Neural cell (in vitro differentiated cells): ENCODE measurements at regions not wholly inside any gene's neighbourhood (a gene's known extent, or its start where the extent isn't known, plus 50 kb on each side); places are given as distances from the start of the nearest gene placed in this dataset.

Source experiments
- H2AFZ ChIP-seq: fragments of 200-600, 300-800 bp; sonication (generic), shearing (Covaris generic); 2 replicates; pipeline ENCODE4 v1.6.0; 2014; ENCODE audit warnings: low read depth, mild to moderate bottlenecking, antibody characterized with exemption, low read length, moderate library complexity
- H3F3A ChIP-seq: fragments of 200-600 bp; shearing (Covaris generic); 2 replicates; pipeline ENCODE4 v1.6.1; 2016; ENCODE audit warnings: mild to moderate bottlenecking, moderate library complexity, mixed read lengths, antibody characterized with exemption, low read length; ENCODE audit not compliant: insufficient read depth, poor library complexity, severe bottlenecking
- H3K27ac ChIP-seq: fragments of 200-600, 300-800 bp; sonication (generic), shearing (Covaris generic); 2 replicates; pipeline ENCODE4 v1.5.1; 2014; ENCODE audit warnings: mild to moderate bottlenecking, low read length, moderate library complexity
- H3K27me3 ChIP-seq: fragments of 300-800, 200-600 bp; sonication (generic), shearing (Covaris generic); 2 replicates; pipeline ENCODE4 v1.6.0; 2014; ENCODE audit warnings: mild to moderate bottlenecking, low read depth, low read length, moderate library complexity; ENCODE audit not compliant: insufficient read depth
- H3K36me3 ChIP-seq: fragments of 300-800, 200-600 bp; sonication (generic), shearing (Covaris generic); 2 replicates; pipeline ENCODE4 v1.5.1; 2014; ENCODE audit warnings: mild to moderate bottlenecking, antibody characterized with exemption, low read length, moderate library complexity; ENCODE audit not compliant: insufficient read depth
- H3K4me2 ChIP-seq: fragments of 300-800, 200-600 bp; sonication (generic), shearing (Covaris generic); 2 replicates; pipeline ENCODE4 v1.6.0; 2014; ENCODE audit warnings: mild to moderate bottlenecking, low read length
- H3K4me3 ChIP-seq: fragments of 300-800, 200-600 bp; sonication (generic), shearing (Covaris generic); 2 replicates; pipeline ENCODE4 v1.5.1; 2014; ENCODE audit warnings: mild to moderate bottlenecking, low read length, moderate library complexity
- H3K79me2 ChIP-seq: fragments of 200-600 bp; shearing (Covaris generic); replicated peaks from 2 replicates; pipeline ENCODE4 v1.6.0; 2014; ENCODE audit warnings: mild to moderate bottlenecking, low read length, moderate library complexity; ENCODE audit not compliant: insufficient read depth
- H3K9ac ChIP-seq: fragments of 300-800, 200-600 bp; sonication (generic), shearing (Covaris generic); 2 replicates; pipeline ENCODE4 v1.6.1; 2016; ENCODE audit warnings: mild to moderate bottlenecking, low read length, mixed read lengths
- H3K9me2 ChIP-seq: fragments of 200-600 bp; shearing (Covaris generic); 2 replicates; pipeline ENCODE4 v1.6.1; 2016; ENCODE audit warnings: mild to moderate bottlenecking, low read length, mixed read lengths; ENCODE audit not compliant: insufficient read depth
- H3K9me3 ChIP-seq: fragments of 200-600, 300-800 bp; sonication (generic), shearing (Covaris generic); 2 replicates; pipeline ENCODE4 v1.6.1; 2016; ENCODE audit warnings: mild to moderate bottlenecking, mixed run types, low read length, moderate library complexity, mixed read lengths
- H4K20me1 ChIP-seq: fragments of 200-600 bp; shearing (Covaris generic); 2 replicates; pipeline ENCODE4 v1.6.1; 2016; ENCODE audit warnings: mild to moderate bottlenecking, mixed run types; ENCODE audit not compliant: insufficient read depth
- EP300 ChIP-seq: fragments of 450-650 bp; conservative IDR thresholded peaks from 2 replicates; pipeline ENCODE4 v1.6.1; 2014; ENCODE audit warnings: antibody characterized with exemption, mild to moderate bottlenecking, moderate library complexity; ENCODE audit not compliant: poor library complexity, severe bottlenecking
- EZH2 ChIP-seq: fragments of 200-600, 300-800 bp; shearing (Covaris generic), sonication (generic); IDR thresholded peaks from 2 replicates; pipeline ENCODE4 v1.6.1; 2014; ENCODE audit warnings: antibody characterized with exemption, low read length, borderline replicate concordance, mild to moderate bottlenecking; ENCODE audit not compliant: insufficient read depth, poor library complexity, severe bottlenecking
- MXI1 ChIP-seq: fragments of 450-650 bp; conservative IDR thresholded peaks from 2 replicates; pipeline ENCODE4 v1.6.1; 2014; ENCODE audit warnings: antibody characterized with exemption, mild to moderate bottlenecking; ENCODE audit not compliant: poor library complexity, severe bottlenecking
- POLR2AphosphoS5 ChIP-seq: IDR thresholded peaks from 2 replicates; pipeline ENCODE4 v1.6.1; 2012
- RAD21 ChIP-seq: fragments of 450-650 bp; conservative IDR thresholded peaks from 2 replicates; pipeline ENCODE4 v1.6.1; 2014; ENCODE audit warnings: antibody characterized with exemption, mild to moderate bottlenecking, moderate library complexity
- SMC3 ChIP-seq: fragments of 450-650 bp; conservative IDR thresholded peaks from 2 replicates; pipeline ENCODE4 v1.6.1; 2014; ENCODE audit warnings: antibody characterized with exemption, mild to moderate bottlenecking, moderate library complexity; ENCODE audit not compliant: poor library complexity
- TAF1 ChIP-seq: IDR thresholded peaks from 2 replicates; pipeline ENCODE4 v1.6.1; 2012; ENCODE audit warnings: low read depth
- TF ChIP-seq, protein P1 (sequence below): fragments of 450-650 bp; IDR thresholded peaks from 2 replicates; pipeline ENCODE4 v1.5.1; 2014; ENCODE audit warnings: antibody characterized with exemption, mild to moderate bottlenecking, moderate library complexity; ENCODE audit not compliant: poor library complexity, severe bottlenecking
- TF ChIP-seq, protein P2 (sequence below): IDR thresholded peaks from 2 replicates; pipeline ENCODE4 v1.6.1; 2012; ENCODE audit warnings: borderline replicate concordance

DNA sequence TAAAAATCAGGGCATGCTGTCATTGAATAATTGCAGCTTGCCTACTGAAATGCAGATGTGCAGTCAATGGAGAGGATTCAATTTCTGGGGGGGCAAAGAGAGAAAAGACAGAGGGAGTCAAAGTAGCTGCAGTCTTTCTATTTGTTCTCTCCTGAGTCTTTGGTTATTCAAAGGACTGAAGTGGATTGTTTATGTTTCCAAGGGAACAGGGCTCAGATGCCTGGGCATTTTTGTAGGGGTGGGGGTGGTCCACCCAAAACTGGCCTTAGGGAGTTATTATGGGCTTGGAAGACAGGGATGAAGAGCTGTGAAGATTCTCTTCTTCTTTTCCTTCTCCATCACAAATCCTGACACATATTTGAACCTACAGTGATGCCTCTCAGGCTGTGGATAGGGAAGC lies 408.8 kb upstream of the DAB1 start:
- Histone ChIP-seq H3K36me3 (no peaks in the 10 kb centered on the region), H3K27me3 (no peaks in the 10 kb centered on the region), H4K20me1 (no peaks in the 10 kb centered on the region), H2AFZ (no peak overlapping the region), H3K9ac (no peak overlapping the region), H3K79me2 (no peaks in the 10 kb centered on the region), H3F3A (no peaks in the 10 kb centered on the region), H3K9me2 (no peaks in the 10 kb centered on the region), H3K4me2 (no peak overlapping the region), H3K27ac (no peak overlapping the region), H3K9me3 (no peaks in the 10 kb centered on the region), H3K4me3 (no peak overlapping the region)
- TF ChIP-seq POLR2AphosphoS5 (no peak), EP300 (no peak), RAD21 (no peak), MXI1 (no peak), SMC3 (no peak), TAF1 (no peak), EZH2 (no peak)
- TF ChIP-seq, protein P1, sequence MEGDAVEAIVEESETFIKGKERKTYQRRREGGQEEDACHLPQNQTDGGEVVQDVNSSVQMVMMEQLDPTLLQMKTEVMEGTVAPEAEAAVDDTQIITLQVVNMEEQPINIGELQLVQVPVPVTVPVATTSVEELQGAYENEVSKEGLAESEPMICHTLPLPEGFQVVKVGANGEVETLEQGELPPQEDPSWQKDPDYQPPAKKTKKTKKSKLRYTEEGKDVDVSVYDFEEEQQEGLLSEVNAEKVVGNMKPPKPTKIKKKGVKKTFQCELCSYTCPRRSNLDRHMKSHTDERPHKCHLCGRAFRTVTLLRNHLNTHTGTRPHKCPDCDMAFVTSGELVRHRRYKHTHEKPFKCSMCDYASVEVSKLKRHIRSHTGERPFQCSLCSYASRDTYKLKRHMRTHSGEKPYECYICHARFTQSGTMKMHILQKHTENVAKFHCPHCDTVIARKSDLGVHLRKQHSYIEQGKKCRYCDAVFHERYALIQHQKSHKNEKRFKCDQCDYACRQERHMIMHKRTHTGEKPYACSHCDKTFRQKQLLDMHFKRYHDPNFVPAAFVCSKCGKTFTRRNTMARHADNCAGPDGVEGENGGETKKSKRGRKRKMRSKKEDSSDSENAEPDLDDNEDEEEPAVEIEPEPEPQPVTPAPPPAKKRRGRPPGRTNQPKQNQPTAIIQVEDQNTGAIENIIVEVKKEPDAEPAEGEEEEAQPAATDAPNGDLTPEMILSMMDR: no peak
- TF ChIP-seq, protein P2, sequence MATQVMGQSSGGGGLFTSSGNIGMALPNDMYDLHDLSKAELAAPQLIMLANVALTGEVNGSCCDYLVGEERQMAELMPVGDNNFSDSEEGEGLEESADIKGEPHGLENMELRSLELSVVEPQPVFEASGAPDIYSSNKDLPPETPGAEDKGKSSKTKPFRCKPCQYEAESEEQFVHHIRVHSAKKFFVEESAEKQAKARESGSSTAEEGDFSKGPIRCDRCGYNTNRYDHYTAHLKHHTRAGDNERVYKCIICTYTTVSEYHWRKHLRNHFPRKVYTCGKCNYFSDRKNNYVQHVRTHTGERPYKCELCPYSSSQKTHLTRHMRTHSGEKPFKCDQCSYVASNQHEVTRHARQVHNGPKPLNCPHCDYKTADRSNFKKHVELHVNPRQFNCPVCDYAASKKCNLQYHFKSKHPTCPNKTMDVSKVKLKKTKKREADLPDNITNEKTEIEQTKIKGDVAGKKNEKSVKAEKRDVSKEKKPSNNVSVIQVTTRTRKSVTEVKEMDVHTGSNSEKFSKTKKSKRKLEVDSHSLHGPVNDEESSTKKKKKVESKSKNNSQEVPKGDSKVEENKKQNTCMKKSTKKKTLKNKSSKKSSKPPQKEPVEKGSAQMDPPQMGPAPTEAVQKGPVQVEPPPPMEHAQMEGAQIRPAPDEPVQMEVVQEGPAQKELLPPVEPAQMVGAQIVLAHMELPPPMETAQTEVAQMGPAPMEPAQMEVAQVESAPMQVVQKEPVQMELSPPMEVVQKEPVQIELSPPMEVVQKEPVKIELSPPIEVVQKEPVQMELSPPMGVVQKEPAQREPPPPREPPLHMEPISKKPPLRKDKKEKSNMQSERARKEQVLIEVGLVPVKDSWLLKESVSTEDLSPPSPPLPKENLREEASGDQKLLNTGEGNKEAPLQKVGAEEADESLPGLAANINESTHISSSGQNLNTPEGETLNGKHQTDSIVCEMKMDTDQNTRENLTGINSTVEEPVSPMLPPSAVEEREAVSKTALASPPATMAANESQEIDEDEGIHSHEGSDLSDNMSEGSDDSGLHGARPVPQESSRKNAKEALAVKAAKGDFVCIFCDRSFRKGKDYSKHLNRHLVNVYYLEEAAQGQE: no peak

DNA sequence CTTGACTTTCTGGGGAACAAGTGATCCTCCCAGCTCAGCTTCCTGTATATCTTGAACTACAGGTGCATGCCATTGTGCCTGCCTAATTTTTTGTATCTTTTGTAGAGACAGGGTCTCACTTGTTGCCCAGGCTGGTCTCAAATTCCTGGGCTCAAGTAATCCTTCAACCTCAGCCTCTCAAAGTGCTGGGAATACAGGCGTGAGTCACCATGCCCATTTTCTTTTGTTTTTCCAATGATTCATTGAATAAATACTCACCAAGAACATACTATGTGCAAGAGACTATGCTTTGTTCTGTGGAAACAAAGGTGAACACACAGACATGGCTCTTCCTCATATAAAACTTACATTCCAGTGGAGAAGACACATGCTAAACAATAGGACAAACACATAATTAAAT lies 407.8 kb upstream of the DAB1 start:
- TF ChIP-seq EZH2 (no peak), SMC3 (no peak), TAF1 (no peak), MXI1 (no peak), EP300 (no peak)
- TF ChIP-seq, protein P1: no peak
- Histone ChIP-seq H3F3A (no peaks in the 10 kb centered on the region), H3K4me2 (no peak overlapping the region), H3K27me3 (no peaks in the 10 kb centered on the region), H3K9ac (no peak overlapping the region), H4K20me1 (no peaks in the 10 kb centered on the region), H3K27ac (no peak overlapping the region), H3K4me3 (no peak overlapping the region), H2AFZ (no peak overlapping the region), H3K36me3 (no peaks in the 10 kb centered on the region), H3K9me2 (no peaks in the 10 kb centered on the region), H3K79me2 (no peaks in the 10 kb centered on the region), H3K9me3 (no peaks in the 10 kb centered on the region)
